ENCODE measurements at regions not wholly inside any gene's neighbourhood (a gene's known extent, or its start where the extent isn't known, plus 50 kb on each side); places are given as distances from the start of the nearest gene placed in this dataset.

DNA sequence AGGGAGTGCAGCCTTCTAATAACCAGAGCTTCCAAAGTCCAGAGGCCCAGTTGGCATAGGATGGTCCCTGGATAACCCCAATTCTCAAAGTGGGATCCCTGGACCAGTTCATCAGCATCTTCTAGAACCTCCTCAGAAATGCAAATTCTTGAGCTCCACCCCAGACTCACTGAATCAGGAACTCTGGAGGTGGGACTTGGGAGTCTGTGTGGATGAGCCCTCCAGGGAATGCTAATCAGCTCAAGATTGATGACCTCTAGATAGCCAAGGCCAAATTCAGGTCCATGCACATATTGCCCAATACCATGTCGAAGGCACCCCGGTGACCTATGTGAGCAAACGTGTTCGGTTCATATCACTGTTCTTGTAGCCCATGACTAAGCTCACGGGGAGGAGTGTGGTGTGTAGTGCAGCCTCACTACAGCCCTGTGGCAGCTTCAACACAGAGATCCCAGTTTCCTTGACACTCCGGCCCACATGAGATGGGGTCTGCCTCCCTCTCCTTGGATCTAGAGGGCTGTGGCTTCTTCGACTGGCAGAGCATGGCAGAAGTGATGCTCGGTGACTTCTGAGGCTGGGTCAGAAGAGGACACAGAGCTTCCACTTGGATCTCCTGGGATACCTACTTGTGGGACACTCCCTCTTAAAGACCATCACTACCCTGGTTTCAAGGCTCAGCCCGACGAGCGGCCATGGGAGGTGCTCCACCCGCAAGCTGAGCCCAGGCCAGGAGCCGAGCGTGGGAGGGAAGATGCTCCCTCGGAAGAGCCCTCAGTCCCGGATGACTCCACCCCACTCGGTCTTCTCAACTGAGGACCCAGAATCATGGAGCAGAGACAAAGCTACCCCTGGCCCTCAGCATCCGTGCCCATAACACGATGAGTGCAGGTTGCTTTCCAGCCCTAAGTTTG lies 151.1 kb upstream of the CST7 start:
- DNase-seq = no peak

DNA sequence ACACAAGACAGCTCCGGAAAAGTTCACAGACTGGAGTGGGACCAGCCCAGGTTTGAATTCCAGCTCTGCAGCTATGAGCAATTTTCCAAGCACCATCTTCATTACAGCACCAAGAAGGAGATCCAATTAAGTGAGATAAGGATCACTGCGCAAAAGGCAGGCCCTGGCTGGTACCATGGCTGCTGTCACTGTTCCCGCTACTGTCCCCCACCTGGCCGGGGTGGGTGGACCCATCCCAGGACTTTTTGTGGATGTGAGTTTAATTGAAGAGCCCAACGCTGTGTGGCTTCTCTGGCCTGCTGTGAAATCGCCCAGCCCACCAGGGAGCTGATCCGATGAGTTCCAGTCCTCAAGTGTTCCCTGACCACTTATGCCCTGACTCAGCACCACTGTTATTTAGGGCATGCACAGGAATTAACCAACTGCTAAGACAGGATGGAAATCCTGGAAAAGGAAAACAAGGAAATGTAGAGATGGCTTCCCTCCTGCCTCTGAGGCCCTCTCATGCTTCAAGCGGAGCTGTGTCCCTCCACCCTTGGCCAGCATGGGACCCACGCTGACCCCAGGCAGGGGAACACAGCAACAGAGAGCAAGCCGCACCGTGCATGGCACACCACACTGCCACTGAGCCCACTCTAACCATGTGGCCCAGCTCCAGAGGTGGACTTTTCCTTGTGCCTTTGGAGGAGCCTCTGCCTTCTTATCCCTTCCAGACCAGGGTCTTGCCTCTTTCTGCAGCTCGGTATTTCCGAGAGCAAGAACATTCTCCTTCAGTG lies 150.0 kb upstream of the CST7 start:
- DNase-seq = no peak

DNA sequence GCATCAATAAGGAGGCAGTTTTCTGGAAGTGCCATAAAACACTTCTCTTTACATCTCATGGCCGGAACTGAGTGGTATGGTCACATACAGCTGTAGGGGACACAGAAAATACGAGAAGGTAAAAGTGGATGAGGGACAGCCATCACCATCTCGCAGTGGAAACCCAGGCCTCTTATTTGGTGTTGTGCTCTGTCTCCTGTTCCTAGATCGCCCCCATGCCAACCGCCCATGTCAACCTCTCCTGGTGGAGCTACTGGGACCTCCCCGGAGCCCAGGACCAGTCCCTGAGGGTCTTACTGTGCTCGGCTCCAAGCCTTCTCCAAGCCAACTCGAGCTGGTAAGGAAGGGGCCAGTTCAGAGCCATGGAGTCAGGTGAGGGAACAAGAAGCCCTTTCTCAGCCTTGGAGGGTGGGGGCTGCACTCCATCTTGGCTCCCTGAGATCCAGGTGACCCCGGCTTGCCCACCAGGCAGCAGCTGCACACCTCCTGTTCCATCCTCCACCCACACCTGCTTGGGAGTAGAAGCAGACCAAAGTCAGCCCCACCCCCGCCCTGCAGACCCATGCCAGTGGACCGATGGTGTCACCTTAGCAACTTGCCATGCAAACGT lies 149.0 kb upstream of the CST7 start:
- DNase-seq = no peak

DNA sequence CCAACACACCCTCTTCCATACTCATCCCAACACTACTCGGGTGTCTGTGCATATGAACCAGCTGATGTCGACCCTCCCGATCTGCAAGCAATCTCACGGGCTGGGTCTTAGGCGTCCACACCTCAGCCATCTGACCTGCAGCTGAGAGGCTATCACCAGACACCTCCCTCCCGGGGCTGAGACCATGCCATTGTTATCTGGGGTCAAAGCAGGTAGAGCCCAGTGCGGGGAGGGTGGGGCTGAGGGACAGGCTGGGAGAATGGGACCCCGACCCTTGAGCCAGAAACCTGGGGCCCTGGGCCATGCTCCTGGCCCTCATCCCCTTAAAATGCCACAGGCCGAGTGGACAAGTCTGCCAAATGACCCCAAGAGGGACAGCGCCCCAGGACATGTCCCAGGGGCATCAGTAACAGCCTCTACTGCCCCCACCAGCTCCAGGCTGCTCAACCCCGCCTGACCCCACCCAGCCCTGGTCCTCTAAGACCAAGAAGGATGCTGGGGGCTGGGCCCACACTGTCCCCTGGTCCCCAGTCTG lies 146.7 kb upstream of the CST7 start:
- no peak for DNase-seq

DNA sequence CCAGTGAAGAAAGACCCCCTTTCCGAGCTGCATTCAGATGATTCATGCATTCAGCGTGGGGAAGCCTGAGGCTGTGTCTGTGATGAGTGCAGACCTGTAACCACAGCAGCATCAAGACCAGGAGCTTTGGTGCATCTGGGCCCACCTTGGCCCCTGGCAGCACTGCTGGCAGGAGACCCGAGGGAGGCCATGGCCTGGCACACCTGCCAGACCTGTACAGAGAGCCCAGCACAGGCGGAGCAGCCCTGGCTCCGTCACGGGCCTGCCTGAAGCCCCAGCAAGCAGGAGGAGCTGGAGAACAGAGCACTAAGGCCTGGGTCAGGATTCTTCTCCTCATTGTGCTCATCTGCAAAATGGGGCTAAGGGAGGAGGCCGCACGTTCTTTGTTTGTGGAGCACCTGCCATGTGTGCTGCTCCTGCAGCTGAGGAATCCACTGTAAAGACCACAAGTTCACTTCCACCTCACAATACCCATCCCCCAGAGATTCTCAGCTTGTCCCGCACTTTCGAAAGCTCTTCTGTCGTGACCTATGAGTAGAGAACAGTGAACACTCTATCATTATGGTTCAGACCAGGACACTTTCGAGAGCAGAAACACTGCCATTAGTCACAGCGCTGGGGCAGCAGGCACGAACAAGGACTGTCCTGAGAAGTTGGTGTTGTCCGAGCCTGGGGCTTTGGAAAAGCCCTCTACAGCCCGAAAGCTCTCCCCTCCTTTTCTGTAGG lies 144.4 kb upstream of the CST7 start:
- no peak for DNase-seq

- DNase-seq = no peak
These were observed 143.4 kb upstream of the CST7 start for GRCh38 chr20:24805456-24806238.

DNA sequence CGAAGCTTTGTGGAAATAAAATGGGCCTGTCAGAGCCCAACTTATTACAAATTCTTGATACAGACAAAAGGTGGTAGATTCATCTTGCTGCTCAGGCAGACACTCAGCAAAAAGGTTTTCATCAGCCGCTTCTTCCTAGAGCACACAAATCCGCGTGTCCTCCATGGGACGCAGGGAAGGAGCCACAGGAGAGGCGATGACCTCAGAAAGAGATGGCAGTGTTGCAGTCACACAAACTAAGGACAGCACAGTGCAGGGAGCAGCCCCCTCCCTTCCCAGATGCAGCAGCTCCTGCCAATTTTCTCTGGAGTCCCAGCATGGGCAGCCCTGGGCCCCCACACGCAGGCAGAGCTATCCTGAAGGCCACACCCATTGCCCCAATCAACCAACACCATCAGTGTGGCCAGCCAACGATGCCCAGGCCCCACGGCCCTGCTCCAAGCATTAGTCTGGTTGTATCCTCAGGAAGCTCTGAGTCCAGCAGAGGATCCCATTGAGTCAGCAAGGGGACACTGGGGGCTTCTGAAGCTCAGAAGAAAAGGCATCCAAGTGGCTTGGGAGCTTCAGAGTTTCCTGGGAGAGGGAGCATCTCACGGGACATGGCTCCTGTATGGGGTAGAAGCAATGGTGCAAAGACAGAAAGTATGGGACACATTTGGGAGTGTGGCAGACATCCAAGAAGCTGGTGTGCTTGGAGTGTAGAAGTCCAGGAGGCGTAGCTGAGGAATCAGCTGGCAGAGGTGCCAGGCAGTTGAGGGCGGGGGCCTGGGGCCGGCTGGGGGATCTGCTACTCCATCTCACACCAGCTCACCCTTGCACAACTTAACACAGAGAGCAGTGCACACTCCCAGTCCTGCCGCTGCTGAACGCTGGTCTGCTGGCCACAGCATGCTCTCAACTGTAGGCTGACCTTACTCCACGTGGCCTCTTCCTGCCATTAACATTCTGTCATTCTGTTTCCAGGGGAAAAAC lies 142.1 kb upstream of the CST7 start:
- no peak for DNase-seq

- DNase-seq = no peak
These were observed 140.5 kb upstream of the CST7 start for GRCh38 chr20:24808616-24809015.

- no peak for DNase-seq
These were observed 139.5 kb upstream of the CST7 start for GRCh38 chr20:24809606-24810005.

- no peak for DNase-seq
These were observed 138.2 kb upstream of the CST7 start for GRCh38 chr20:24810676-24811407.

- DNase-seq = no peak
These were observed 136.7 kb upstream of the CST7 start for GRCh38 chr20:24812373-24812772.

GRCh38 chr20:24813080-24813479 lies 136.0 kb upstream of the CST7 start:
- DNase-seq = no peak

DNA sequence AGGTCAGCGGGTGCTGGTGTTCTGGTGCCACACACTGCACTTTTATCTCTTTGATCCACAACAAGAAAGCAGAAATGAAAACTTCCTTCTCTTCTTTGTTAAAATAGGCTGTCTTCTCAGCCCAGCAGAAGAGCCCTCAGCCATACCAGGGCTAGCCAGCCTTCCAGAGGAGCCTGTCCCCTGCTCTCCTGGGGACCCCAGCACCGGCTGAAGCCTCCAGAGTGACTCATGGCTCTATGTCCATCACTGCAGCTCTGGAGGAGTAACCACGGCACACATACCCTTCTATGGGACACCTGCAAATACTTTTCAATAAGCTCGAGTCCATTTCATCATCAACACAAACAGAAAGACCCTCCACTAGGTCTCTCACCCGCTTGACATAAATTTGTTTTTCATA lies 135.6 kb upstream of the CST7 start:
- no peak for DNase-seq

DNA sequence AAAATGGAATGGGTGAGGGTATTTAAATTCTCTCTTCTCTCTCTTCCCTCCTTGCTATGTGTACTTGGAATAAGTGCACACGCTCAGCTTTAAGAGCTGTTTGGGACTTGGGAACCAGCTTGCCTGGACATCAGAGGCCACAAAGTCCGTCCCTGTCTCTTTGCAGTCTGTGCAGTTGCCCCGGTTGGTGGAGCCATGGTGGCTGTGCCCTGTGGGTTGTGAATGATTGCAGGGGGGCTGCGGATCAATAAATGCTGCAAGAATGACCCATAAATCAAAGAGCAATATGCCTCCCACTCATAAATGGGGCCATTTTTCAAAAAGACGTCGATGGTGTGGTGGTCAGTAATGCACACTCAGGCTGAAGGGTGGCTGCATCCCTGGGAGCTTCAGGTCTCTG lies 135.1 kb upstream of the CST7 start:
- no peak for DNase-seq

- no peak for DNase-seq
These were observed 134.4 kb upstream of the CST7 start for GRCh38 chr20:24814556-24815195.

GRCh38 chr20:24815196-24815815 lies 133.8 kb upstream of the CST7 start:
- DNase-seq = no peak

DNA sequence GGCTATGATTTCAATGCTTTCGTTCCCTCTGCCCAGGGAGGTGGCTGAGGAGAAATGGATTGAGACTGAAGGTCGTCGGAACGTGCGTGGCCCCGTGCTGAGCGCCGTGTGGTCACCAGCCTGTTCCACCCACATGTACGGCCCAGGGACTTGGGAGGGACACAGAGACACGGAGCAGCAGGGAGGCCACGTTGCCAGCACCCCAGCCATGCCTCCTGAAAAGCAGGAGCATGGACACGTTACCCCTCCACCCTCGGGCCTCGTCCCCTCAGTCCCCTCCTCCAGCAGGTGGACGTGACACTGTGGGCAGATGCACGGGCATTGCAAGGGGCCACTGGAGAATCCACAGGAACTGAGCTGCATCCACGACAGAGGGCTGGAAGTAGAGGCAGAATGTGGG lies 133.1 kb upstream of the CST7 start:
- DNase-seq = no peak

DNA sequence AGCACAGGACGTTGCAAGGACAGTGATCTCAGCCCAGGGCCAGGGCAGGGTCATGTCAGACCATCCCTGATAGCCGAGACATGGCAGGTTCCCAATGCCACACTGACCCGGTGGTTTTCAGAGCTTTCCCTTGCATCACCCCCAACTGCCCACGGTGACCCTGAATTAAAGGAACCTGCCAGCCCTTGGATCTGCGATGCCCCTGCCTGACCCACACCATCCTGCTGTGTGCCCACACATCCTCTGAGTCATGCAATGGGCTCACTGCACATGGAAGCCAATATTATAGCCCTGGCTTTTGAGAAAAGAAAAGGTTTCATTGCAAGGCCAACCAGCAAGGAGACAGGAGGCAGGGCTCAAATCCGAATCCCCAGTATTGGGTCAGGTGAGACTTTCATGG lies 132.6 kb upstream of the CST7 start:
- DNase-seq = no peak

GRCh38 chr20:24816907-24817306 lies 132.2 kb upstream of the CST7 start:
- no peak for DNase-seq
